Right lobe of liver (tissue), 4 donors: ENCODE measurements at regions not wholly inside any gene's neighbourhood (a gene's known extent, or its start where the extent isn't known, plus 50 kb on each side); places are given as distances from the start of the nearest gene placed in this dataset.

ENCODE experiments used
- CTCF ChIP-seq, 4 donors: fragments of 200-600 bp in 3 of 4; fragments of 450-650 bp in 1 of 4; IDR thresholded peaks; one replicate each; pipeline versions ENCODE4 v1.5.1 to v1.8.0; 2016 to 2022; ENCODE audit warnings: antibody characterized with exemption in 4 of 4, mild to moderate bottlenecking in 2 of 4
- POLR2A ChIP-seq: fragments of 450-650 bp; IDR thresholded peaks from one replicate; pipeline ENCODE4 v1.6.1; 2017; ENCODE audit warnings: antibody characterized with exemption, mild to moderate bottlenecking
- donor health status: DM: no; HTN: no; CAD: no.
- donor health status: DM: no; HTN: no; CAD: no.
- donor health status: DM: no; HTN: yes; CAD: no.

- TF ChIP-seq CTCF (IDR thresholded peaks at IDR 0.05) (no peak), POLR2A (no peak)
These were observed 423.5 kb upstream of the IGFBP3 start for GRCh38 chr7:46344533-46344932.
